Nucleus accumbens (tissue), 56 donors: ENCODE measurements at regions not wholly inside any gene's neighbourhood (a gene's known extent, or its start where the extent isn't known, plus 50 kb on each side); places are given as distances from the start of the nearest gene placed in this dataset.

ENCODE experiments used
- DNase-seq, 56 donors: peaks; one replicate each; lab custom pipeline; 2025; lab: John Stamatoyannopoulos, UW

- DNase-seq: no peak
Observed at GRCh38 chr14:86714575-86714974, 1184.6 kb downstream of the FLRT2 start.

GRCh38 chr14:86714153-86714552 is 1184.2 kb downstream of the FLRT2 start:
- no peak for DNase-seq

GRCh38 chr14:86712727-86713126 is 1182.8 kb downstream of the FLRT2 start:
- DNase-seq: no peak

DNA sequence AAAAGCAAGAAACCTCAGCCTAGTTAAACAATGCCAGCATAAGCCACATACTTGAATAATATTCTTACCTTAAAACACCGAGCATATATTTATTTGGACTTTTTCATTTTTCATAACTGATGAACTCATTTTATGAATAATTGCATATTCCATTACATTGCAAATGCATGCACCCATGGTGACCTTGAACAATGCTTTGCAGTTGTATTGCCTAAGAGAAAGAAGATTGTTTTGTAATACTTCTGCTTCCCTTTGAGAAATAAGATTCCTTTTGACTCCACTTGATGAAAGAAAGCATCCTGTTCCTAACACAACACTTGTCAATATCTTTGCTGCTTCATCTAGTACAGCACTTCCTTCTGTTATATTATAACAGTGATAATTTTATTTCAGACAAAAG is 1182.2 kb downstream of the FLRT2 start:
- DNase-seq: no peak

DNA sequence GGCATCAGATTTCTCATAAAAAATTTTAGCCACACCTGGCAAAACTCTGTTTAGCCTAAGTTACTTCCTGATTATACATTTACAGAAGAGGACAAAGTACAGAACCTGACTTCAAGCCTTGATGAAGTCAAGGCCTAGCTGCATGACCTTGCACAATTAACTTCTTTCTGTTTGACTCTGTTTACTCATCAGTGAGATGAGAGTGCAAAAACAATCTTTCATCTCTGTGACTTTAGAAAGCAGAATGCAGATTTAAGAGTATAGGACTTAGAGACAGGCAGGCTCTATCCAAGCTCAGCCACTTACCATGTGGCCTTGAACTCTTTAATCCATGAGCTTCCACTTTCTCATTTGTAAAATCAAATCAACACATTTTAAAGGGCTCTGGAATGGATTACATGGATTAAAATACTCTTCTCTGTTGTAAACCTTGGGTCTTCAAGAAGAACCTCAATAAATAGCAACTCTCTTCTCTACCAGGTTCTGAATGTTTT is 1178.9 kb downstream of the FLRT2 start:
- no peak for DNase-seq

DNA sequence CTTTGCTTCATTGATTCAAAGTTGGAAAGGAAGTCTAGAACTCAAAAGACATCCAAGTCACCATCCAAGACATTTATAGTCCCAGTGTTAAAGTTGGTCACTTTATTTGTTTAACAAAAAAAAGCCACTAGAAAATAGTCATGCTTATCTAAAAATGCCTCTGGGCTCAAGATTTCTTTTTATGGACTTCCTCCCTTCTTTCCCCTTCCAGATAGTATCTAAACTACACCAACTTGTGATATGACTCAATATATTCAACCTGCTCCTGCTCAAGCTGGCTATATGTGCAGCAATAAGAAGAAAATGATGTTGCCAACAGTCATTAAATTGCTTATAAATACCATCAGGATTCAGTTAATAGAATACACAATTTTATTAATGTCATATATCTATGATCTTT is 1177.1 kb downstream of the FLRT2 start:
- DNase-seq: no peak

DNA sequence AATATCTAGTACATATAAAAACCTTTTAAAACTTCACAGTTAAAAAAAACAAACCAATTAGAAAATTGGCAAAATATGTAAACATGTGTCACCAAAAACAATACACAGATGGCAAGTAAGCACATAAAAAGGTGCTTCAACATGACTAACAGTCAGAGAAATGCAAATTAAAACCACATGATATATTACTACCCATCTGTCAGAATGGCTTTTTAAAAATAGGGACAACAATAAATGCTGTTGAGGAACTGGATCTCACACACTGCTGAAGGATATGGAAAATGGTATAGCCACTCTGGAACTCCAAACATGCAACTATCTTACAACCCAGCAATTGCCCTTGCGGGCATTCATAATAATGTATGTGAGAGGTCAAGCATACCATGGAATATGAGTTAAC is 1153.6 kb downstream of the FLRT2 start:
- no peak for DNase-seq

GRCh38 chr14:86675059-86675458 is 1145.1 kb downstream of the FLRT2 start:
- DNase-seq: no peak

DNA sequence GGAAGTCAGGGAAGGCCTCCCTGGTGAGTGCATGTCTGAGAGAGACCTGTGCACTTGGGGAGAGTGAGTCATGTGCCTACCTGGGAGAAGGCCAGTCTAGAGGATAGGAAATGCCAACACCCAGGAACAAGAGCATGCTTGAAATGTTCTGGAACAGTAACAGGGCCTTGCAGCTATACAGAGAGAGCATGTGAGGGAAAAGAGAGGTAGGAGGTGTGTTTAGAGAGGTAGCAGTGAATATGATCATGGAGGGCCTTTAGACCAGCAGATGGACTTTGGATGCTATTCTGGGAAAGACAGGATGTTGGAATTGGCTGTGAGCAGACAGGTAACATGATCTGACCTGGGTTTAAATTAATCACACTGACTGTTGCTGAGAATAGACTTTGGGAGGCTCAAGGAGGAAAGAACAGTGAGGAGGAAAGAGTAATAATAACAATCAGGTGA is 1143.6 kb downstream of the FLRT2 start:
- DNase-seq: no peak

DNA sequence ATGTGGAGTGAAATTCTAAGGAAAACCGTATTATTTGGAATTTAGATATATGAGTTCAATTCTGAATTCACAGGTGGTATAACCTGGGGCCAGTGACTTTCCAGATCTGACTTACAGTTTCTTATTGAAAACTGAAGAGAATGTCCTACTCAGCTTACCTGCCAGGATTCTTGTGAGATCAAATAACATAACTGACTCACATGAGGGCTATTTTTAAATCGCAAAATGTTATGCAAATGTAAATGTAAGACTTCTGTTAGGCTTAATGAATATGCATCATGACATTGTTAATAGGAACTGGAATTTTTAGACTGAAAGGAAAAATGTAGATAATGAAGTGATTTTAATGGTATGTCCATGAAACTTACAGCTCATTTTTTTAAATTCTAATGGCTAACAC is 1142.1 kb downstream of the FLRT2 start:
- no peak for DNase-seq

DNA sequence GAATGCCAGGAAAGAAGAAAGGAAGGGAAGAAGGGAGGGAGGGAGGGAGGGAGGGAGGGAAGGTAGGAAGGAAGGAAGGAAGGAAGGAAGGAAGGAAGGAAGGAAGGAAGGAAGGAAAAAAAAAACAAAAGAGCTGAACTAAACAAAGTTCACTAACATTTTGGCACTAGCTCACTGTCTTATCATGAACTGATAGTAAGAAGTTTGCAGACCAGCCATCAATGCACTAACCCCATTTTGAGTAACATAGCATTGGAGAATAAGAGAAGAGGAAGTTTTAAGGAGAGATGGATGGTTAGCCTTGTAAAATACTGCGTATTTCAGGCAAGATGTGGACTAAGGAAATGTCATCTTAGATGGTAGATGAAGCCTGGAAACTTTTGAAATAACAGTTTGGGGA is 1136.0 kb downstream of the FLRT2 start:
- no peak for DNase-seq

GRCh38 chr14:86662334-86662733 is 1132.4 kb downstream of the FLRT2 start:
- DNase-seq: no peak

DNA sequence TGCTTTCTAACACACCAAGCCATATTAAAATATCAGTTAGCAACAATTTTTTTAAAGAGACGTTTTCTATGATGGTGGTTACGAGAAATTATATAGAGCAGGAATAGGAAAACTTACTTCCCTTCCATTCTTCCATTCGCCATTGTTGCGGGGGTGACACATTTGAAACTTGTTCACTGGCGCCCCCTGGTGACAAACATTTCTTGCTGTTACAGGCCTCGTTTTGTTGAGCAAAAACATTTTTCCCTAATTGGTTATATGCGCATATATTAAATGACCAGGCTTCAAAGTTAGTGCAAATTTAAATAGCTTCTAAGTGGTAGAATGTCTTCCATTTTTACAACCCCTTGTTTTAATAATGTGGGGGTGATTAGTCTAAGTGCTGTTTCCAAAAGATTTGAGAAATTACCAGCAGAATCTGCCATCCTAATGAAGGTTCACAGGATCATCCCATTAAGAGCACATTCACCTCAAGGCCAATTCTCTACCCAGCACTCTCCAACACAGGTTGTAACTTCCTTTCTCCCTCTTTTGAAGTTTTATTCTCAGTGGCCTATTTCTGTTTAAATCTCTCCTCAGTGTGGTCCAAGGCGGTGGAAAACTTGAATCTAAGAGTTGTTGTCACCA is 1124.7 kb downstream of the FLRT2 start:
- peak in 7 of 56 donors; percentile 0 to 36 (median 3) for DNase-seq

DNA sequence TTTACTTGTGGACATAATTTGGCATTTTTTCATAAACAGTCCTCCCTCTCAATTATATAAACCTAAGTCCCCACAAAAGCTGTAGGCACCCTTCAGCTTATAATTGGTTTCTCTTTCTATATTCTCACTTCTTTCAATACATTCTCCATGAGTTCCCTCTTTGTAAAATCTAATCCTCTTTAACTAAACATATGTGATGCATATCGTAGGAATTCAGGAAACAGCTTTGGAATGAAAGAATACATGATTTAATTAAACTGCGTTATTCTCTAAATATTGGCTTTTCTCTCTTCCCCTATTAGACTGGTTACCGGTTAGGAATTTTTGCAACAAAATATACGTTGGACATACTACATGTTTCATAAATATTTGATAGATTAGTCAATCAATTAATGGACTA is 1122.6 kb downstream of the FLRT2 start:
- DNase-seq: no peak

- DNase-seq: no peak
Observed at GRCh38 chr14:86646696-86647690, 1117.0 kb downstream of the FLRT2 start.

DNA sequence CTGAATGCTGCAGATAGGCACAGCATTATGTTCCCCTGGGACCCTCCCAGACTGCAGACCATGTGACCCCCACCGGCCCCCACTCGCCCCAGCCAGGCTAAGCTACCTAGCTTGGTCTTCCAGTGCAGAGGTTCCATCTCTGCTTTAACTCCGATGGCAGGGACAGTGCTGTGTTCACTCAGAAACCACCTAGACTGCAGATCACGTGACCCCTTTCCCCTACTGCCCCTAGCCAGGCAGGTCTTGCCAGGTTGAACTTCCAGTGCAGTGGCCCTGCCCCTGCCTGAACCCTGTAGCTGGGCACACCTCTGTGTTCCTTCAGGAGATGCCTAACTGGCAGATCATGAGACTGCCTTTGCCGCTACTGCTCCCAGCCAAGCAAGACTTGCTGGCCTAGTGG is 1116.2 kb downstream of the FLRT2 start:
- DNase-seq: no peak

- DNase-seq: no peak
Observed at GRCh38 chr14:86641310-86641709, 1111.4 kb downstream of the FLRT2 start.

GRCh38 chr14:86640288-86640687 is 1110.3 kb downstream of the FLRT2 start:
- no peak for DNase-seq

GRCh38 chr14:86639666-86640065 is 1109.7 kb downstream of the FLRT2 start:
- no peak for DNase-seq

- DNase-seq: no peak
Observed at GRCh38 chr14:86639146-86639545, 1109.2 kb downstream of the FLRT2 start.

DNA sequence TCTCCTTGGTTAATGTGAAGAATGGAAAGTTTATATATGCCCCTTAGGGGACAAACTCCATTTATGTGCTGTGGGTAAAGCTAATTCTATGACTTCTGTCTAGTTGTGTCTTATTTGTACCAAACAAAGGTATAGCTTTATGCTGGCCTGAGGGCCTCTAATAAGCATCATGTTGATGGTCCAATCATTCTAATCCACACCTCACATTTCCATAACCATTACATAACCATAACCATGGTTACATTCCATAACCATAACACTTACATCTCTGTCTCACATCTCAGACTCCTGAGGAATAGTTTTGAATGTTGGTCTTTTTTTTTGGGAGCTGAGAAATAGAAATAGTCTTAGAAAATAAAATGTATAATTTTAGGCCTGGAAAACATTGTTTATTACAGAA is 1097.1 kb downstream of the FLRT2 start:
- DNase-seq: no peak

GRCh38 chr14:86626530-86626929 is 1096.6 kb downstream of the FLRT2 start:
- no peak for DNase-seq
